ENCODE measurements at regions not wholly inside any gene's neighbourhood (a gene's known extent, or its start where the extent isn't known, plus 50 kb on each side); places are given as distances from the start of the nearest gene placed in this dataset.

GRCh38 chr2:8331068-8331467, 350.8 kb upstream of the ID2 start:
- Histone ChIP-seq H3K4me3 (no peak overlapping the region), H3K9me3 (no peaks in the 10 kb centered on the region), H3K4me1 (no peaks in the 10 kb centered on the region), H3K4me2 (no peak overlapping the region), H3K27ac (no peak overlapping the region)
- no peak for DNase-seq (ENCODE audit: low read depth in 1 of 2, low spot score in 1 of 2)
- POLR2A ChIA-PET: no interaction called here
- 57% methylated on average over 4 of the region's 4 CpGs for WGBS (ENCODE audit: missing lambda C conversion rate)
- TF ChIP-seq BHLHE40 (IDR thresholded peaks at IDR 0.05; ENCODE audit: low read depth, low read length) (no peak), MYC (IDR thresholded peaks at IDR 0.05; ENCODE audit: borderline replicate concordance, low read length) (no peak), MAX (IDR thresholded peaks at IDR 0.05) (no peak), MAZ (IDR thresholded peaks at IDR 0.05; ENCODE audit: borderline replicate concordance, low read depth, low read length) (no peak), GATA3 (IDR thresholded peaks at IDR 0.05; ENCODE audit: borderline replicate concordance) (no peak), FOSB (CRISPR knock-in tag; IDR thresholded peaks at IDR 0.05) (no peak), EP300 (IDR thresholded peaks at IDR 0.05) (no peak), EHMT2 (IDR thresholded peaks at IDR 0.05; ENCODE audit: low read depth) (no peak), ZFP36 (IDR thresholded peaks at IDR 0.05; ENCODE audit: borderline replicate concordance, partially characterized antibody) (no peak), ZSCAN20 (CRISPR knock-in tag; IDR thresholded peaks at IDR 0.05) (no peak), CBX2 (IDR thresholded peaks at IDR 0.05; ENCODE audit: borderline replicate concordance, low read depth) (no peak), SMC3 (IDR thresholded peaks at IDR 0.05) (no peak), SREBF2 (IDR thresholded peaks at IDR 0.05) (no peak), HMGXB4 (CRISPR knock-in tag; IDR thresholded peaks at IDR 0.05; ENCODE audit: borderline replicate concordance) (no peak)
- CTCF ChIA-PET: no interaction called here
- FAIRE-seq: no peak
- ATAC-seq: no peak

- POLR2A ChIA-PET: no interaction called here
- FAIRE-seq: no peak
- no peak for TF ChIP-seq JUN (IDR thresholded peaks at IDR 0.05)
- no peak for TF ChIP-seq MYC (IDR thresholded peaks at IDR 0.05; ENCODE audit: borderline replicate concordance, low read length)
- no peak for TF ChIP-seq KDM5A (IDR thresholded peaks at IDR 0.05)
- TF ChIP-seq MAFK (IDR thresholded peaks at IDR 0.05; ENCODE audit: partially characterized antibody): no peak
- TF ChIP-seq CTCF (IDR thresholded peaks at IDR 0.05): no peak
- TF ChIP-seq FOXS1 (CRISPR knock-in tag; IDR thresholded peaks at IDR 0.05): no peak
- no peaks in the 10 kb centered on the region for H3K9me3 ChIP-seq
- H3K27ac ChIP-seq: no peak overlapping the region
- no peaks in the 10 kb centered on the region for H3K4me1 ChIP-seq
- DNase-seq (ENCODE audit: low read depth in 1 of 2, low spot score in 1 of 2): no peak
- 76% methylated on average over 8 of the region's 9 CpGs for WGBS (ENCODE audit: missing lambda C conversion rate)
- no peak for ATAC-seq
- H3K4me3 ChIP-seq: no peak overlapping the region
- CTCF ChIA-PET: no interaction called here
- H3K4me2 ChIP-seq: no peak overlapping the region
These were observed 349.2 kb upstream of the ID2 start for GRCh38 chr2:8332646-8333045.

GRCh38 chr2:8333177-8333831, 348.6 kb upstream of the ID2 start:
- 69% methylated on average over 13 of the region's 13 CpGs for WGBS (ENCODE audit: missing lambda C conversion rate)
- Histone ChIP-seq H3K4me2 (no peak overlapping the region), H3K9me3 (no peaks in the 10 kb centered on the region), H3K4me1 (no peaks in the 10 kb centered on the region), H3K4me3 (no peak overlapping the region), H3K27ac (no peak overlapping the region)
- FAIRE-seq: no peak
- no peak for DNase-seq (ENCODE audit: low read depth in 1 of 2, low spot score in 1 of 2)
- ATAC-seq: no peak
- ChIA-PET POLR2A (no interaction called here), CTCF (no interaction called here)
- no peak for TF ChIP-seq RARB (CRISPR knock-in tag; IDR thresholded peaks at IDR 0.05)
- TF ChIP-seq ZFP36 (IDR thresholded peaks at IDR 0.05; ENCODE audit: borderline replicate concordance, partially characterized antibody): no peak
- no peak for TF ChIP-seq RFX5 (IDR thresholded peaks at IDR 0.05)
- TF ChIP-seq MAZ (IDR thresholded peaks at IDR 0.05; ENCODE audit: borderline replicate concordance, low read depth, low read length): no peak
- no peak for TF ChIP-seq KDM5A (IDR thresholded peaks at IDR 0.05)
- no peak for TF ChIP-seq NFE2L2 (conservative IDR thresholded peaks at IDR 0.05; ENCODE audit: low read length)
- TF ChIP-seq TP53 (CRISPR knock-in tag; IDR thresholded peaks at IDR 0.05): no peak
- no peak for TF ChIP-seq ZC3H11A (IDR thresholded peaks at IDR 0.05)
- no peak for TF ChIP-seq E2F6 (IDR thresholded peaks at IDR 0.05; ENCODE audit: borderline replicate concordance, low read depth)
- TF ChIP-seq NPAS2 (CRISPR knock-in tag; IDR thresholded peaks at IDR 0.05; ENCODE audit: borderline replicate concordance): no peak
- no peak for TF ChIP-seq ZNF302 (CRISPR knock-in tag; IDR thresholded peaks at IDR 0.05)
- no peak for TF ChIP-seq JUNB (IDR thresholded peaks at IDR 0.05)
- TF ChIP-seq USF2 (IDR thresholded peaks at IDR 0.05): no peak
- TF ChIP-seq ZSCAN20 (CRISPR knock-in tag; IDR thresholded peaks at IDR 0.05): no peak
- no peak for TF ChIP-seq EHF (CRISPR knock-in tag; IDR thresholded peaks at IDR 0.05)
